ENCODE measurements at regions not wholly inside any gene's neighbourhood (a gene's known extent, or its start where the extent isn't known, plus 50 kb on each side); places are given as distances from the start of the nearest gene placed in this dataset.
"Not testable (repeated sequence)": the region's sequence is repeated elsewhere in the genome, so short reads cannot be mapped to it uniquely, and the experiment has no call there.

DNA sequence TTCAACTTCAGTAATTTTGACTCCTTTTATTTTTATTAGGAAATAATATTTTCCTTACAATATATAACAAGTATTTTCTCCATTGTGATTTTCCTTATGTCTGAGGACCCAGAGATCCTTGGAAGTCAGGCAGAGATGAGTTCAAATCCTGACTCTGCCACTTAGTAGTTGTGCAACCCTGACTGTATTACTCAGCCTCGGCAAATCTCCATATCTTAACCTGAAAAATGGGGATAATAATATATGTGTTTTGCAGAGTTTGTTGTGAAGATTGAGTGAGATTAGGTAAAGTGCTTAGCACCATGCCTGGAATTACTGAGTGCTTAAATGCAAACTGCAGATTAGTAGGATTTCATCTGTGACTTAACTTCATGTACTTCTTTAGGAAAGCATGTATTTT, 120.5 kb upstream of the KLF14 start:
- DNase-seq (ENCODE audit: low spot score, unreplicated experiment): no peak
- Mint-ChIP-seq H3K27me3 (no peaks in the 10 kb centered on the region), H3K9me3 (ENCODE audit: low read depth) (peaks cover 25% of the 10 kb centered on the region), H3K36me3 (ENCODE audit: insufficient read depth) (peaks cover 1% of the 10 kb centered on the region), H3K4me3 (ENCODE audit: low read depth) (no peak overlapping the region), H3K4me1 (ENCODE audit: low read depth) (no peaks in the 10 kb centered on the region), H3K27ac (no peak overlapping the region)
- TF ChIP-seq, protein P1, sequence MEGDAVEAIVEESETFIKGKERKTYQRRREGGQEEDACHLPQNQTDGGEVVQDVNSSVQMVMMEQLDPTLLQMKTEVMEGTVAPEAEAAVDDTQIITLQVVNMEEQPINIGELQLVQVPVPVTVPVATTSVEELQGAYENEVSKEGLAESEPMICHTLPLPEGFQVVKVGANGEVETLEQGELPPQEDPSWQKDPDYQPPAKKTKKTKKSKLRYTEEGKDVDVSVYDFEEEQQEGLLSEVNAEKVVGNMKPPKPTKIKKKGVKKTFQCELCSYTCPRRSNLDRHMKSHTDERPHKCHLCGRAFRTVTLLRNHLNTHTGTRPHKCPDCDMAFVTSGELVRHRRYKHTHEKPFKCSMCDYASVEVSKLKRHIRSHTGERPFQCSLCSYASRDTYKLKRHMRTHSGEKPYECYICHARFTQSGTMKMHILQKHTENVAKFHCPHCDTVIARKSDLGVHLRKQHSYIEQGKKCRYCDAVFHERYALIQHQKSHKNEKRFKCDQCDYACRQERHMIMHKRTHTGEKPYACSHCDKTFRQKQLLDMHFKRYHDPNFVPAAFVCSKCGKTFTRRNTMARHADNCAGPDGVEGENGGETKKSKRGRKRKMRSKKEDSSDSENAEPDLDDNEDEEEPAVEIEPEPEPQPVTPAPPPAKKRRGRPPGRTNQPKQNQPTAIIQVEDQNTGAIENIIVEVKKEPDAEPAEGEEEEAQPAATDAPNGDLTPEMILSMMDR (IDR thresholded peaks at IDR 0.05; ENCODE audit: unreplicated experiment): no peak

- no peak overlapping the region for H3K4me3 Mint-ChIP-seq (ENCODE audit: low read depth)
- DNase-seq (ENCODE audit: low spot score, unreplicated experiment): no peak
- H3K4me1 Mint-ChIP-seq (ENCODE audit: low read depth): no peaks in the 10 kb centered on the region
- peaks cover 3% of the 10 kb centered on the region for H3K36me3 Mint-ChIP-seq (ENCODE audit: insufficient read depth)
- TF ChIP-seq, protein P1 (IDR thresholded peaks at IDR 0.05; ENCODE audit: unreplicated experiment): no peak
- no peaks in the 10 kb centered on the region for H3K27me3 Mint-ChIP-seq
- no peak overlapping the region for H3K27ac Mint-ChIP-seq
- peaks cover 38% of the 10 kb centered on the region for H3K9me3 Mint-ChIP-seq (ENCODE audit: low read depth)
Observed at GRCh38 chr7:130856866-130857265, 122.9 kb upstream of the KLF14 start.

DNA sequence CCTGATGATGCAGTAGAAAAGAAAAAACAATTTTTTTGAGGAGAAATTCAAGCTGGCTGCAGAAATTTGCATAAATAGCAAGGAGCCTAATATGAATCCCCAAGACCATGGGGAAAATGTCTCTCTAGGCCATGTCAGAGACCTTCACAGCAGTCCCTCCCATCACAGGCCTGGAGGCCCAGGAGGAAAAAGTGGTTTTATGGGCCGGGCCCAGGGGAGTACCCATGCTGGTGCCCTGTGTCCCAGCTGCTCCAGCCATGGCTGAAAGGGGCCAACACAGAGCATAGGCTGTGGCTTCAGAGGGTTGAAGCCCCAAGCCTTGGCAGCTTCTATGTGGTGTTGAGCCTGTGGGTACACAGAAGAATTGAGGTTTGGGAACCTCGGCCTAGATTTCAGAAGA, 126.8 kb upstream of the KLF14 start:
- H3K4me1 Mint-ChIP-seq (ENCODE audit: low read depth); H3K27ac Mint-ChIP-seq; H3K27me3 Mint-ChIP-seq; H3K4me3 Mint-ChIP-seq (ENCODE audit: low read depth); H3K36me3 Mint-ChIP-seq (ENCODE audit: insufficient read depth); DNase-seq (ENCODE audit: low spot score, unreplicated experiment): not testable (repeated sequence)
- H3K9me3 Mint-ChIP-seq (ENCODE audit: low read depth): peaks cover 38% of the 10 kb centered on the region

DNA sequence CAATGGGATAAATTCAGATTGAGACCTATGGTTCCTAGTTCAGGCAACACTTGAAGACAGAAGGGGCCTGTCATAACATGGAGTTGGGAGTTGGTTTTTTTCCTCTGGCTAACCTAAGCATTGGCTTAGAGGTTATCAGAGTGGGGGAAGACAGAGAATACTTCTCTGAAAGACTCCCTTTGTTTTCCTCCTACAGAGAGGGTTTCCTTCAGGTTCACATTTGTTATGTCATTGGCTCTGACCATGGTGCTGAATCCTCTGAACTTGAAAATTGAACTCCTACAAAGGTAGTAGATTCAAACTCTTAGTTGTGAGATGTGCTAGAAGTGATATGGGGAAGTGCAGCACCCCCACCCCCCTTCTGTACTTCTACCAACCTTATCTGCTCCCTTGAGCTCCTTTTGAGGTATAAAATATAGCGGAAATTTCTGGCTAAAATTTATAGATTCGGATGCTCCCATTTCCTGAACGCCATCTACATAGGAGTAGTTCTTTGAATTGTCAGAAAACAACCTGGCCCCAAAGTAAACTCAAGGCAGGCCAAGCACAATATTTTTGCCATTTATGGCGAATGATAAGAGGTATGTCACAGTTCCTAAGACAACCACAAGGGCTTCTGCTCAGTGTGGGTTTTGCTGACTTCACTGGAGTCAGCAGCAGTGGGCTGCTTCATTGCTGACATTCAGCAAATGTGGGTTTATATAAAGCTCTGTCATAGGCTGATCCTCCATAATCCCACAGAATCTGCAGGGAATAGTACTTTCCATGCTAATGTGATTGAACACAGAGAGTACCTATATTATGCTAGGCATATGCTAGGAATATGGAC, 131.6 kb upstream of the KLF14 start:
- Mint-ChIP-seq H3K36me3 (ENCODE audit: insufficient read depth) (no peaks in the 10 kb centered on the region), H3K4me3 (ENCODE audit: low read depth) (no peak overlapping the region), H3K27me3 (no peaks in the 10 kb centered on the region), H3K27ac (no peak overlapping the region), H3K4me1 (ENCODE audit: low read depth) (no peaks in the 10 kb centered on the region), H3K9me3 (ENCODE audit: low read depth) (peaks cover 4% of the 10 kb centered on the region)
- DNase-seq (ENCODE audit: low spot score, unreplicated experiment): no peak
- TF ChIP-seq, protein P1 (IDR thresholded peaks at IDR 0.05; ENCODE audit: unreplicated experiment): no peak

- H3K4me1 Mint-ChIP-seq (ENCODE audit: low read depth): no peaks in the 10 kb centered on the region
- no peak overlapping the region for H3K4me3 Mint-ChIP-seq (ENCODE audit: low read depth)
- DNase-seq (ENCODE audit: low spot score, unreplicated experiment): no peak
- TF ChIP-seq, protein P1 (IDR thresholded peaks at IDR 0.05; ENCODE audit: unreplicated experiment): no peak
- H3K9me3 Mint-ChIP-seq (ENCODE audit: low read depth): no peaks in the 10 kb centered on the region
- no peaks in the 10 kb centered on the region for H3K27me3 Mint-ChIP-seq
- H3K36me3 Mint-ChIP-seq (ENCODE audit: insufficient read depth): no peaks in the 10 kb centered on the region
- no peak overlapping the region for H3K27ac Mint-ChIP-seq
Observed at GRCh38 chr7:130867039-130867438, 133.0 kb upstream of the KLF14 start.

DNA sequence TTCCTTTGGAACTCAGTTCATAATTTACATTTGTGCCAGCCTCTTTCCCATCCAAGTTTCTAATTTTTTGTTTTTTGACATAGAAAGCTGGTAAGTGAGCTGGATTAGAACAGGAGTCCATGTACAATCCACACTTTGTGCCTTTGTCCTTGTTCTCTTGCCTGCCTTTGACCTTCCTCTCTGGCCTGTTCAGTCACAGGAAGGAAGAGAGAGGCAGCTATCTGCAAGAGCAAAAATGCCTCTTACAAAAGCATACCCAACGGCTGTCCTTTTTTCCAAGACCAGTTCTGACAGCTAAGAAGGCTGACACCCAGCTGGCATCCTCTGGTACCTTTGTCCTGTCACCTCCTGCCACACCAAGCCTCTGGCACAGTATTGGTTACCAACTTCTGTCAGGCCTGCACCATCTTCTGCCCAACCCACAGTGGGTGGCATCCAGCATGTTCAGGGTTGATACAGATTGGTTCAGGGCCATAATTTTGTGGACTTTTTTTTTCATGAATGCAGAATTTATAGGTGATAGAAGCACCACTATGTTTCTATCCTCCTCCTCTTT, 133.7 kb upstream of the KLF14 start:
- Mint-ChIP-seq H3K9me3 (ENCODE audit: low read depth) (no peaks in the 10 kb centered on the region), H3K27me3 (no peaks in the 10 kb centered on the region), H3K4me3 (ENCODE audit: low read depth) (no peak overlapping the region), H3K36me3 (ENCODE audit: insufficient read depth) (no peaks in the 10 kb centered on the region), H3K27ac (no peak overlapping the region), H3K4me1 (ENCODE audit: low read depth) (no peaks in the 10 kb centered on the region)
- TF ChIP-seq, protein P1 (IDR thresholded peaks at IDR 0.05; ENCODE audit: unreplicated experiment): no peak
- no peak for DNase-seq (ENCODE audit: low spot score, unreplicated experiment)
